ENCODE measurements at regions not wholly inside any gene's neighbourhood (a gene's known extent, or its start where the extent isn't known, plus 50 kb on each side); places are given as distances from the start of the nearest gene placed in this dataset.

GRCh38 chr4:145287351-145287750, 107.0 kb upstream of the OTUD4 start:
- TF ChIP-seq CTCF (IDR thresholded peaks at IDR 0.05; ENCODE audit: low read depth, low read length, missing control alignments): no peak
- no peak for DNase-seq (ENCODE audit: low read depth)
- H3K4me3 ChIP-seq (ENCODE audit: low read depth, low read length): no peak overlapping the region
- in situ Hi-C loops (cut with HindIII; ENCODE audit: low sequenced_read_pairs): no loop called here

- no peak overlapping the region for H3K4me3 ChIP-seq (ENCODE audit: low read depth, low read length)
- in situ Hi-C loops (cut with HindIII; ENCODE audit: low sequenced_read_pairs): no loop called here
- DNase-seq (ENCODE audit: low read depth): no peak
- no peak for TF ChIP-seq CTCF (IDR thresholded peaks at IDR 0.05; ENCODE audit: low read depth, low read length, missing control alignments)
Observed at GRCh38 chr4:145285928-145286327, 105.5 kb upstream of the OTUD4 start.

GRCh38 chr4:145283909-145284308, 103.5 kb upstream of the OTUD4 start:
- DNase-seq (ENCODE audit: low read depth): no peak
- in situ Hi-C loops (cut with HindIII; ENCODE audit: low sequenced_read_pairs): no loop called here
- TF ChIP-seq CTCF (IDR thresholded peaks at IDR 0.05; ENCODE audit: low read depth, low read length, missing control alignments): no peak
- H3K4me3 ChIP-seq (ENCODE audit: low read depth, low read length): no peak overlapping the region

DNA sequence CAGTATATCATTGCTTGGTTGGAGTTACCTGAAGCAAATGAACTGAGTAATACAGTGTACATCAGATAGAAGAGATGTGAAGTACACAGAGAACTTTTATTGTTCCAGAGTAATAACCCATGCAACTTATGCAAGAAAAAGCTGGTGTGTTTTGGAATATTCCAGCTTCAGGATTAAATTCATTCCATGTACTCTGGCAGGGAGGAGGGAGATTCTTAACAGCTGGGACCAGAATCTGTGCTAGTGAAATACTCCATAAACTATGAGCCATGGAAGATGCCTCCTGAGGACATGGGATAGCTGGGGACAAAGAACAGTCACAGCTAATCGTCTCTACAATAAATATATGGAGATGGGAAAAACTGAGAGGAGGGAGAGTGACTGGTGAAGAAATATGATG, 101.6 kb upstream of the OTUD4 start:
- no peak for DNase-seq (ENCODE audit: low read depth)
- H3K4me3 ChIP-seq (ENCODE audit: low read depth, low read length): no peak overlapping the region
- in situ Hi-C loops (cut with HindIII; ENCODE audit: low sequenced_read_pairs): no loop called here
- no peak for TF ChIP-seq CTCF (IDR thresholded peaks at IDR 0.05; ENCODE audit: low read depth, low read length, missing control alignments)

DNA sequence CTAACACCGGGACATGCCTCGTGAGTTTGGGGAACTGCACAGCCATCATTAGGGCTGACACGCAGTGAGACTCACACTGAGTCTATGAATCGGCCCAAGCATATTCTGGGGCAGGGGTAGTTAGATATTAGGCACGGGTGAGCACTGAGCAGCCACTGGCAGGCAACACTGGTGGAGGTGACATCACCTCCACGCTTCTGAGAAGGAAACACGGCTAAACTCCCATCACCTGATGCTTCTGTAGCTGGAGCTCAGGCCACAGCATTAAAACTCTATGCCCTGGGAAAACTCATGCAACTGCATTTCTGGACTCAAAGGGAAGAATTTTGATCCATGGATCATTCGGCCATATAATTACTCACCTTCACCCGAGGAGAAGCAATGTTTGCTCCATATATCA, 100.8 kb upstream of the OTUD4 start:
- in situ Hi-C loops (cut with HindIII; ENCODE audit: low sequenced_read_pairs): no loop called here
- TF ChIP-seq CTCF (IDR thresholded peaks at IDR 0.05; ENCODE audit: low read depth, low read length, missing control alignments): no peak
- no peak for DNase-seq (ENCODE audit: low read depth)
- no peak overlapping the region for H3K4me3 ChIP-seq (ENCODE audit: low read depth, low read length)

- no peak overlapping the region for H3K4me3 ChIP-seq (ENCODE audit: low read depth, low read length)
- DNase-seq (ENCODE audit: low read depth): no peak
- TF ChIP-seq CTCF (IDR thresholded peaks at IDR 0.05; ENCODE audit: low read depth, low read length, missing control alignments): no peak
- in situ Hi-C loops (cut with HindIII; ENCODE audit: low sequenced_read_pairs): no loop called here
Observed at GRCh38 chr4:145280541-145280940, 100.2 kb upstream of the OTUD4 start.
